ENCODE measurements at regions not wholly inside any gene's neighbourhood (a gene's known extent, or its start where the extent isn't known, plus 50 kb on each side); places are given as distances from the start of the nearest gene placed in this dataset.

DNA sequence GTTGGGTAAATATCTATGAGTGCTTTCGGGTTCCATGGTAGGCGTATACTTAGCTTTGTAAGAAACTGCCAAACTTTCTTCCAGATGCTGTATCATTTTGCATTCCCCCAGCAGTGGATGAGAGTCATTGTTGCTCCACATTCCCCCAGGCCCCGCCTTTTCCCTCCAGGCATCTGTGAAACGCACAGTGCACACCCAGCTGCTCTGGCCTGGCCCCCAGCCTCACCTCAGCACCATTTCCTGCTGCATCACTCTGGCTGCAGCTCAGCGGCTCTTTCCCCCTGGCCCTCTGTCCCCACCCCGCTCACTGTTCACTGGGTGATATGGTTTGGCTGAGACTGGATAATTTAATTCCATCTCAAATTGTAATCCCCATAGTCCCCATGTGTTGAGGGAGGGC lies 76.6 kb upstream of the SPTLC1 start:
- intact Hi-C loops (cut with DNase I), result no loop called here
- DNase-seq (ENCODE audit: extremely low spot score), result peak; percentile 91
- 79% methylated on average over 6 of the region's 6 CpGs for WGBS

DNA sequence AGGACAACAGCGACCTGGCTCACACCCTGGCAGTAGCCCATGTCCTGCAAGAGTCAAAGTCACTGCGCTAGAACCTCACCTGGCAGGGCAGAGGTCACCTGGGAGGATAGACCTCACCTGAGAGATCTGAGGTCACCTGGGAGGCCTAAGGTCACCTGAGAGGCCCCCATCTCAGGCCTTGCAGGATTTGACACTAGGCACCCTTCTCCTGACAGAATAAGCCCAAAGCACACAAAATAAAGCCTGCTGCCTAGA lies 75.2 kb upstream of the SPTLC1 start:
- H3K4me1 ChIP-seq, result peaks cover 0 to 6% (median 3%) of the 10 kb centered on the region in 4 donors
- no peaks in the 10 kb centered on the region for H3K9me3 ChIP-seq
- intact Hi-C loops (cut with DNase I), result no loop called here
- 92% methylated on average over 2 of the region's 2 CpGs for WGBS
- no peak for TF ChIP-seq POLR2AphosphoS5 (IDR thresholded peaks at IDR 0.05)
- TF ChIP-seq EP300 (IDR thresholded peaks at IDR 0.05), result no peak
- no peak for TF ChIP-seq POLR2A (IDR thresholded peaks at IDR 0.05; ENCODE audit: low read depth)
- TF ChIP-seq, protein P1, sequence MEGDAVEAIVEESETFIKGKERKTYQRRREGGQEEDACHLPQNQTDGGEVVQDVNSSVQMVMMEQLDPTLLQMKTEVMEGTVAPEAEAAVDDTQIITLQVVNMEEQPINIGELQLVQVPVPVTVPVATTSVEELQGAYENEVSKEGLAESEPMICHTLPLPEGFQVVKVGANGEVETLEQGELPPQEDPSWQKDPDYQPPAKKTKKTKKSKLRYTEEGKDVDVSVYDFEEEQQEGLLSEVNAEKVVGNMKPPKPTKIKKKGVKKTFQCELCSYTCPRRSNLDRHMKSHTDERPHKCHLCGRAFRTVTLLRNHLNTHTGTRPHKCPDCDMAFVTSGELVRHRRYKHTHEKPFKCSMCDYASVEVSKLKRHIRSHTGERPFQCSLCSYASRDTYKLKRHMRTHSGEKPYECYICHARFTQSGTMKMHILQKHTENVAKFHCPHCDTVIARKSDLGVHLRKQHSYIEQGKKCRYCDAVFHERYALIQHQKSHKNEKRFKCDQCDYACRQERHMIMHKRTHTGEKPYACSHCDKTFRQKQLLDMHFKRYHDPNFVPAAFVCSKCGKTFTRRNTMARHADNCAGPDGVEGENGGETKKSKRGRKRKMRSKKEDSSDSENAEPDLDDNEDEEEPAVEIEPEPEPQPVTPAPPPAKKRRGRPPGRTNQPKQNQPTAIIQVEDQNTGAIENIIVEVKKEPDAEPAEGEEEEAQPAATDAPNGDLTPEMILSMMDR (IDR thresholded peaks at IDR 0.05), result no peak
- no peak for DNase-seq (ENCODE audit: extremely low spot score)
- no peak overlapping the region for H3K4me3 ChIP-seq
- no peaks in the 10 kb centered on the region for H3K36me3 ChIP-seq
- H3K27ac ChIP-seq (replicated peaks in 1 of 4), result no peak overlapping the region
- peaks cover 0 to 19% (median 0%) of the 10 kb centered on the region in 4 donors for H3K27me3 ChIP-seq

More for the DNA sequence above, 76.6 kb upstream of the SPTLC1 start:
- H3K27me3 ChIP-seq, result peaks cover 0 to 19% (median 0%) of the 10 kb centered on the region in 4 donors
- H3K4me3 ChIP-seq, result no peak overlapping the region
- H3K9me3 ChIP-seq, result no peaks in the 10 kb centered on the region
- no peak for TF ChIP-seq POLR2A (IDR thresholded peaks at IDR 0.05; ENCODE audit: low read depth)
- TF ChIP-seq, protein P1 (IDR thresholded peaks at IDR 0.05), result no peak
- TF ChIP-seq EP300 (IDR thresholded peaks at IDR 0.05), result no peak
- H3K4me1 ChIP-seq, result peaks cover 0 to 6% (median 3%) of the 10 kb centered on the region in 4 donors
- H3K27ac ChIP-seq (replicated peaks in 1 of 4), result no peak overlapping the region
- H3K36me3 ChIP-seq, result no peaks in the 10 kb centered on the region

DNA sequence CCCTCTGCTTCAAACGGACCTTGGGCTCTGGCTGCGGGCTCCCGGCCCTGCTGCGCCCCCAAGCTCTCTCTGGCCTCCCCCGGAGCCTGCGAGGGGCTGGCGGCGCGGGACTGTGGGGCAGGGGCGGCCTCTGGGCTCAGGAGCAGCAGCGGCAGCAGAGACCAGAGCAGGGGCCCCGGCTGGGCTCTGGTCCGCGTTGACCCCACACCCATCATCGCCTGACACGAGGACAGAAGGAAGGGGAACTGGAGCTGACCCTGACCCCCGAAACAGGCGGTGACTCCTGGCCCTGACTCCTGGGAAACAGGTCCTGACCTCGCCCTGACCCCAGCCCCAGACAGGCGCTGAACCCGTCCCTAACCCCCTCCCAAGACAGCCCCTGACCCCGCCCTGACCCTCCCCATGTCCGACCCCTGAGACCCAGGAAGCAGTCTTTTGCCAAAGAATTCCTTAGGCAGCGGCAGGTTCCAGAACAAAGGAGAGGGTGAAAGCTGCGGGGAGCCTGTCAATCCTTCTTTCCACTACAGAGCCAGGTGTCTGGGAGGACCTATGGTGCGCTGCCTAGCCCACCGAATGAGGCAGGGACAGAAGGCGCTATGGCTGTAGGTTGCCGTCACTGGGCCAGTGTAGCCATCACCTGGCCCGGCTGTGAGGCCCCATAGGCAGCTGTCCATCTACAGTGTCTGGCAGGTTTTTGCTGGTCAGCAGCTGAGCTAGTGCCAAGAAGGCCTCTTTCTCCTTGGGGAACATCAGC lies 74.7 kb upstream of the SPTLC1 start:
- intact Hi-C loops (cut with DNase I), result no loop called here
- Histone ChIP-seq H3K27ac (replicated peaks in 1 of 4) (no peak overlapping the region), H3K27me3 (peaks cover 0 to 19% (median 0%) of the 10 kb centered on the region in 4 donors), H3K9me3 (no peaks in the 10 kb centered on the region), H3K36me3 (no peaks in the 10 kb centered on the region), H3K4me1 (peaks cover 0 to 6% (median 3%) of the 10 kb centered on the region in 4 donors), H3K4me3 (no peak overlapping the region)
- TF ChIP-seq, protein P1 (IDR thresholded peaks at IDR 0.05), result no peak
- TF ChIP-seq EP300 (IDR thresholded peaks at IDR 0.05), result no peak
- TF ChIP-seq POLR2A (IDR thresholded peaks at IDR 0.05; ENCODE audit: low read depth), result no peak
- TF ChIP-seq POLR2AphosphoS5 (IDR thresholded peaks at IDR 0.05), result no peak
- 62% methylated on average over 22 of the region's 30 CpGs for WGBS
- DNase-seq (ENCODE audit: extremely low spot score), result peak; percentile 91

DNA sequence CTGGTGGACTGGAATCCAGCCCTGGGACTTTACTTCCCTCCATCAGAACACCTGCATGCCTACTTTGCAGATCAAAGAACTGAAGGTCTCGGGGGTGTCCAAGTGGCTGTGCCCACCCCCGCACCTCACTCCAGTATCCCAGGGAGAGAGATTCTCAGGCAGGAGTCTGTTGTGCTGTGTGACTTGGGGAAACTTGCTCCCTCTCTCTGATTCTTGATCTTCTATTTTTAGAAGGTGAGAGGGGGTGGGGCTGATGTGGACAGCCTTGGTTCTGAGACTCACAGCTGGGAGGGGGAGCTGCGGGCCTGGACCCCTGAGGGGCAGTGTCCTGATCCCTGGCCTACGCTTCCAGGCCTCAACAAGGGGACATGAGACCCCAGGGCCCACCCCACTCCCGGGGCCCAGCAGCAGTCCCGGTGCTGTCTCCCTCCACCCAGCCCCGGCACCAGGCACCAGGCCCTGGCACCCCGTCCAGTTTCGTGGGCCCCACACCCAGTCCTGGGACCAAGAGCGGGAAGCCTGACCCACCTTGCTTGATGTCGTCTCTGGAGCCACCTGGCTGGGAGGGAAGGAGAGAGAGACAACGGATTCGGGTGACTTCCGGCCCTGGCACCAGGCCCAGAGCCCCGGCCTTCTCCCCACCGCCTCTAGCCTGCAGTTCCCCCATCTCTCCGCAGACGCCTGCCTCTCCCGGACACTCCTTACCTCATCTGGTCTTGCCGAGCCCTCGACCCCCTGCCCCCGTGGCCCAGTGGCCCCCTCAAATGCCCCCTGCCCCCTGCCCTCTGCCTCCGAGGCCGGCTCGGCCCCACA lies 74.0 kb upstream of the SPTLC1 start:
- TF ChIP-seq POLR2A (IDR thresholded peaks at IDR 0.05; ENCODE audit: low read depth) (no peak), POLR2AphosphoS5 (IDR thresholded peaks at IDR 0.05) (no peak), EP300 (IDR thresholded peaks at IDR 0.05) (no peak)
- TF ChIP-seq, protein P1 (IDR thresholded peaks at IDR 0.05), result no peak
- DNase-seq (ENCODE audit: extremely low spot score), result peak; percentile 19
- intact Hi-C loops (cut with DNase I), result no loop called here

More for the DNA sequence above, 74.0 kb upstream of the SPTLC1 start:
- Histone ChIP-seq H3K4me3 (no peak overlapping the region), H3K27me3 (peaks cover 0 to 19% (median 0%) of the 10 kb centered on the region in 4 donors), H3K27ac (replicated peaks in 1 of 4) (no peak overlapping the region), H3K9me3 (no peaks in the 10 kb centered on the region), H3K36me3 (no peaks in the 10 kb centered on the region), H3K4me1 (peaks cover 0 to 6% (median 3%) of the 10 kb centered on the region in 4 donors)
- 55% methylated on average over 19 of the region's 25 CpGs for WGBS

Measured in esophagus muscularis mucosa (tissue), 4 donors.